Left colon (tissue), 2 donors: ENCODE measurements at regions not wholly inside any gene's neighbourhood (a gene's known extent, or its start where the extent isn't known, plus 50 kb on each side); places are given as distances from the start of the nearest gene placed in this dataset.

ENCODE experiments used
- ATAC-seq: fragments of 200-7000 bp; cut with Tn5 transposase; one replicate; pipeline ENCODE4 v1.9.1; 2020; ENCODE audit warnings: mild to moderate bottlenecking, moderate library complexity
- DNase-seq, 2 donors: peaks; one replicate each; pipeline ENCODE4 v3.0.0-alpha.2; 2020
- intact Hi-C, 2 donors: fragments of 100-400 bp; cut with DNase I in 1 of 2; cut with micrococcal nuclease in 1 of 2; formaldehyde crosslinking; loops; one replicate each; pipeline versions ENCODE4 v1.11.2 to v1.14.0; 2022; cut with DNase I, micrococcal nuclease
- donor health status: DM: no; HTN: no; CAD: no.
- donor health status: DM: yes; HTN: yes; CAD: no.

- DNase-seq (no peak), ATAC-seq (no peak)
- intact Hi-C loops, result no loop called here
Observed at GRCh38 chr4:152169683-152170082, 366.2 kb downstream of the FBXW7 start.

- DNase-seq (no peak), ATAC-seq (no peak)
- intact Hi-C loops, result no loop called here
Observed at GRCh38 chr4:152168987-152169616, 366.8 kb downstream of the FBXW7 start.

- DNase-seq (no peak), ATAC-seq (no peak)
- intact Hi-C loops, result no loop called here
Observed at GRCh38 chr4:152166567-152166966, 369.3 kb downstream of the FBXW7 start.

GRCh38 chr4:152165846-152166245, 370.0 kb downstream of the FBXW7 start:
- no peak for ATAC-seq
- intact Hi-C loops, result no loop called here
- no peak for DNase-seq

GRCh38 chr4:152165146-152165545, 370.7 kb downstream of the FBXW7 start:
- no peak for DNase-seq
- ATAC-seq, result no peak
- intact Hi-C loops, result no loop called here

- intact Hi-C loops, result no loop called here
- ATAC-seq (no peak), DNase-seq (no peak)
Observed at GRCh38 chr4:152164561-152164960, 371.3 kb downstream of the FBXW7 start.

GRCh38 chr4:152162331-152162697, 373.6 kb downstream of the FBXW7 start:
- intact Hi-C loops, result no loop called here
- ATAC-seq (no peak), DNase-seq (no peak)

GRCh38 chr4:152161676-152162330, 374.1 kb downstream of the FBXW7 start:
- intact Hi-C loops, result no loop called here
- ATAC-seq (no peak), DNase-seq (no peak)

- intact Hi-C loops, result no loop called here
- ATAC-seq (no peak), DNase-seq (no peak)
Observed at GRCh38 chr4:152160225-152160800, 375.6 kb downstream of the FBXW7 start.

- intact Hi-C loops, result no loop called here
- DNase-seq (no peak), ATAC-seq (no peak)
Observed at GRCh38 chr4:152159773-152160172, 376.1 kb downstream of the FBXW7 start.

- ATAC-seq, result no peak
- intact Hi-C loops, result no loop called here
- DNase-seq, result no peak
Observed at GRCh38 chr4:152158225-152158624, 377.7 kb downstream of the FBXW7 start.

GRCh38 chr4:152157629-152158028, 378.3 kb downstream of the FBXW7 start:
- no peak for DNase-seq
- ATAC-seq, result no peak
- intact Hi-C loops, result no loop called here

- intact Hi-C loops, result no loop called here
- ATAC-seq, result no peak
- DNase-seq, result no peak
Observed at GRCh38 chr4:152156442-152156841, 379.4 kb downstream of the FBXW7 start.

GRCh38 chr4:152155070-152155469, 380.8 kb downstream of the FBXW7 start:
- DNase-seq, result no peak
- intact Hi-C loops, result no loop called here
- ATAC-seq, result no peak

GRCh38 chr4:152154433-152154832, 381.5 kb downstream of the FBXW7 start:
- intact Hi-C loops, result no loop called here
- no peak for ATAC-seq
- DNase-seq, result no peak

- ATAC-seq, result no peak
- no peak for DNase-seq
- intact Hi-C loops, result no loop called here
Observed at GRCh38 chr4:152153476-152154270, 382.2 kb downstream of the FBXW7 start.

- DNase-seq, result no peak
- intact Hi-C loops, result no loop called here
- ATAC-seq, result no peak
Observed at GRCh38 chr4:152150214-152150613, 385.7 kb downstream of the FBXW7 start.

- DNase-seq, result no peak
- intact Hi-C loops, result no loop called here
- ATAC-seq, result no peak
Observed at GRCh38 chr4:152149745-152150144, 386.1 kb downstream of the FBXW7 start.

GRCh38 chr4:152148057-152148456, 387.2 kb upstream of the GATB start:
- ATAC-seq, result no peak
- no peak for DNase-seq
- intact Hi-C loops, result no loop called here

- intact Hi-C loops, result no loop called here
- no peak for ATAC-seq
- DNase-seq, result no peak
Observed at GRCh38 chr4:152146244-152146643, 385.4 kb upstream of the GATB start.
